ENCODE measurements at regions not wholly inside any gene's neighbourhood (a gene's known extent, or its start where the extent isn't known, plus 50 kb on each side); places are given as distances from the start of the nearest gene placed in this dataset.

- Histone ChIP-seq H4K91ac (ENCODE audit: insufficient read length, low read depth, low read length) (no peak overlapping the region), H2AFZ (ENCODE audit: low read length) (no peak overlapping the region), H4K20me1 (ENCODE audit: control insufficient read depth, insufficient read depth, insufficient read length) (no peaks in the 10 kb centered on the region), H3K56ac (ENCODE audit: insufficient read length, low read depth, low read length) (no peak overlapping the region), H2BK20ac (ENCODE audit: low read depth, low read length, poor library complexity, severe bottlenecking) (no peak overlapping the region), H3K18ac (ENCODE audit: insufficient read length, low read depth, low read length) (no peak overlapping the region), H3K4me1 (ENCODE audit: insufficient read depth, low read length) (no peaks in the 10 kb centered on the region), H3K4me2 (ENCODE audit: insufficient read depth, insufficient read length, low read length) (no peak overlapping the region), H3K23ac (ENCODE audit: insufficient read length, low read depth, low read length) (no peak overlapping the region), H3K4ac (ENCODE audit: low read depth, low read length) (no peak overlapping the region), H3T11ph (ENCODE audit: low read length) (no peak overlapping the region), H3K79me1 (ENCODE audit: insufficient read depth, low read depth, low read length, poor library complexity, severe bottlenecking) (no peaks in the 10 kb centered on the region), H3K79me2 (ENCODE audit: insufficient read depth, low read length) (no peaks in the 10 kb centered on the region), H3K9ac (ENCODE audit: extremely low read depth, insufficient read length, low read length) (no peak overlapping the region), H3K9me3 (ENCODE audit: control insufficient read depth, low read depth, low read length) (no peaks in the 10 kb centered on the region), H4K5ac (ENCODE audit: insufficient read length, low read depth, low read length) (no peak overlapping the region), H2AK5ac (ENCODE audit: insufficient read length, low read length) (no peak overlapping the region), H2BK120ac (ENCODE audit: low read depth, low read length, poor library complexity, severe bottlenecking) (no peak overlapping the region), H2BK5ac (ENCODE audit: insufficient read length, low read length) (no peak overlapping the region), H2BK15ac (ENCODE audit: low read depth, low read length) (no peak overlapping the region), H4K8ac (replicated peaks; ENCODE audit: insufficient read length, low read depth, low read length) (no peak overlapping the region), H2BK12ac (ENCODE audit: insufficient read length, low read depth, low read length) (no peak overlapping the region), H3K27ac (ENCODE audit: insufficient read length, low read depth, low read length) (no peak overlapping the region), H3K27me3 (ENCODE audit: insufficient read depth, low read length) (no peaks in the 10 kb centered on the region), H3K23me2 (ENCODE audit: insufficient read length, low read depth, low read length, poor library complexity, severe bottlenecking) (no peaks in the 10 kb centered on the region), H3K14ac (ENCODE audit: insufficient read depth, low read length) (no peak overlapping the region)
- no peak overlapping the region for H3K27ac Mint-ChIP-seq
- no peak for DNase-seq
- H3K36me3 Mint-ChIP-seq (ENCODE audit: insufficient read depth in 1 of 3, low read depth in 3 of 3), result no peaks in the 10 kb centered on the region
- H3K27me3 Mint-ChIP-seq (ENCODE audit: low read depth), result peaks cover 2% of the 10 kb centered on the region; the same call in 1 of the 2 replicates
- H3K9me3 Mint-ChIP-seq, result no peaks in the 10 kb centered on the region
- H3K4me1 Mint-ChIP-seq, result no peaks in the 10 kb centered on the region
- TF ChIP-seq, protein P1, sequence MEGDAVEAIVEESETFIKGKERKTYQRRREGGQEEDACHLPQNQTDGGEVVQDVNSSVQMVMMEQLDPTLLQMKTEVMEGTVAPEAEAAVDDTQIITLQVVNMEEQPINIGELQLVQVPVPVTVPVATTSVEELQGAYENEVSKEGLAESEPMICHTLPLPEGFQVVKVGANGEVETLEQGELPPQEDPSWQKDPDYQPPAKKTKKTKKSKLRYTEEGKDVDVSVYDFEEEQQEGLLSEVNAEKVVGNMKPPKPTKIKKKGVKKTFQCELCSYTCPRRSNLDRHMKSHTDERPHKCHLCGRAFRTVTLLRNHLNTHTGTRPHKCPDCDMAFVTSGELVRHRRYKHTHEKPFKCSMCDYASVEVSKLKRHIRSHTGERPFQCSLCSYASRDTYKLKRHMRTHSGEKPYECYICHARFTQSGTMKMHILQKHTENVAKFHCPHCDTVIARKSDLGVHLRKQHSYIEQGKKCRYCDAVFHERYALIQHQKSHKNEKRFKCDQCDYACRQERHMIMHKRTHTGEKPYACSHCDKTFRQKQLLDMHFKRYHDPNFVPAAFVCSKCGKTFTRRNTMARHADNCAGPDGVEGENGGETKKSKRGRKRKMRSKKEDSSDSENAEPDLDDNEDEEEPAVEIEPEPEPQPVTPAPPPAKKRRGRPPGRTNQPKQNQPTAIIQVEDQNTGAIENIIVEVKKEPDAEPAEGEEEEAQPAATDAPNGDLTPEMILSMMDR (conservative IDR thresholded peaks at IDR 0.05), result no peak
- no peak overlapping the region for H3K4me3 Mint-ChIP-seq
Observed at GRCh38 chr6:91105532-91105931, 518.7 kb upstream of the MAP3K7 start.

Measured in H9 (cell line).